H9 (cell line): ENCODE measurements at regions not wholly inside any gene's neighbourhood (a gene's known extent, or its start where the extent isn't known, plus 50 kb on each side); places are given as distances from the start of the nearest gene placed in this dataset.

ENCODE experiments used
- DNase-seq: peaks from one replicate; pipeline ENCODE4 v3.0.0-alpha.2; 2017
- H2AFZ ChIP-seq: one replicate; pipeline ENCODE4 v1.6.1; 2013; ENCODE audit warnings: mild to moderate bottlenecking, low read length, control low read depth, moderate library complexity
- H2AK5ac ChIP-seq: 2 replicates; pipeline ENCODE4 v1.6.1; 2013; ENCODE audit warnings: low read length, control low read depth, mixed read lengths; ENCODE audit not compliant: insufficient read length
- H2BK120ac ChIP-seq: one replicate; pipeline ENCODE4 v1.6.1; 2013; ENCODE audit warnings: low read depth, mild to moderate bottlenecking, low read length, control low read depth, inconsistent platforms; ENCODE audit not compliant: poor library complexity, severe bottlenecking
- H2BK12ac ChIP-seq: 2 replicates; pipeline ENCODE4 v1.6.1; 2013; ENCODE audit warnings: low read length, control low read depth, mixed read lengths, low read depth; ENCODE audit not compliant: insufficient read length
- H2BK15ac ChIP-seq: 2 replicates; pipeline ENCODE4 v1.6.1; 2013; ENCODE audit warnings: low read depth, low read length, control low read depth
- H2BK20ac ChIP-seq: one replicate; pipeline ENCODE4 v1.6.1; 2013; ENCODE audit warnings: low read depth, mild to moderate bottlenecking, low read length, control low read depth, inconsistent platforms; ENCODE audit not compliant: poor library complexity, severe bottlenecking
- H2BK5ac ChIP-seq: 2 replicates; pipeline ENCODE4 v1.6.1; 2013; ENCODE audit warnings: low read length, control low read depth, mixed read lengths; ENCODE audit not compliant: insufficient read length
- H3K14ac ChIP-seq: 2 replicates; pipeline ENCODE4 v1.6.1; 2013; ENCODE audit warnings: low read length, control low read depth; ENCODE audit not compliant: insufficient read depth
- H3K18ac ChIP-seq: 2 replicates; pipeline ENCODE4 v1.6.1; 2013; ENCODE audit warnings: low read depth, mild to moderate bottlenecking, mixed read lengths, low read length, control low read depth; ENCODE audit not compliant: insufficient read length
- H3K23ac ChIP-seq: 2 replicates; pipeline ENCODE4 v1.6.1; 2013; ENCODE audit warnings: low read length, control low read depth, mixed read lengths, low read depth; ENCODE audit not compliant: insufficient read length
- H3K23me2 ChIP-seq: 2 replicates; pipeline ENCODE4 v1.6.1; 2013; ENCODE audit warnings: low read depth, mild to moderate bottlenecking, mixed read lengths, low read length, control low read depth; ENCODE audit not compliant: insufficient read length, poor library complexity, severe bottlenecking
- H3K27ac ChIP-seq: 2 replicates; pipeline ENCODE4 v1.5.1; 2013; ENCODE audit warnings: low read length, control low read depth, mixed read lengths, low read depth; ENCODE audit not compliant: insufficient read length
- H3K27me3 ChIP-seq: 2 replicates; pipeline ENCODE4 v1.6.1; 2013; ENCODE audit warnings: low read length, control low read depth, inconsistent platforms; ENCODE audit not compliant: insufficient read depth
- H3K4ac ChIP-seq: 2 replicates; pipeline ENCODE4 v1.6.1; 2013; ENCODE audit warnings: low read depth, mild to moderate bottlenecking, control low read depth, inconsistent platforms, low read length, moderate library complexity
- H3K4me1 ChIP-seq: 2 replicates; pipeline ENCODE4 v1.6.1; 2013; ENCODE audit warnings: low read length, control low read depth, inconsistent platforms; ENCODE audit not compliant: insufficient read depth
- H3K4me2 ChIP-seq: 2 replicates; pipeline ENCODE4 v1.6.1; 2013; ENCODE audit warnings: low read length, control low read depth, mixed read lengths; ENCODE audit not compliant: insufficient read length, insufficient read depth
- H3K56ac ChIP-seq: 2 replicates; pipeline ENCODE4 v1.6.1; 2013; ENCODE audit warnings: low read depth, mild to moderate bottlenecking, mixed read lengths, low read length, control low read depth; ENCODE audit not compliant: insufficient read length
- H3K79me1 ChIP-seq: 2 replicates; pipeline ENCODE4 v1.6.1; 2013; ENCODE audit warnings: low read depth, mild to moderate bottlenecking, moderate library complexity, low read length, control low read depth, inconsistent platforms; ENCODE audit not compliant: insufficient read depth, poor library complexity, severe bottlenecking
- H3K79me2 ChIP-seq: 2 replicates; pipeline ENCODE4 v1.6.1; 2013; ENCODE audit warnings: low read length, control low read depth, inconsistent platforms; ENCODE audit not compliant: insufficient read depth
- H3K9ac ChIP-seq: 2 replicates; pipeline ENCODE4 v1.6.1; 2013; ENCODE audit warnings: low read length, control low read depth, mixed read lengths; ENCODE audit not compliant: insufficient read length; ENCODE audit errors: extremely low read depth
- H3K9me3 ChIP-seq: one replicate; pipeline ENCODE4 v1.6.1; 2013; ENCODE audit warnings: low read depth, low read length, inconsistent platforms; ENCODE audit not compliant: control insufficient read depth
- H3T11ph ChIP-seq: one replicate; pipeline ENCODE4 v1.6.1; 2013; ENCODE audit warnings: mild to moderate bottlenecking, low read length, control low read depth, inconsistent platforms
- H4K20me1 ChIP-seq: one replicate; pipeline ENCODE4 v1.6.1; 2013; ENCODE audit not compliant: control insufficient read depth, insufficient read length, insufficient read depth
- H4K5ac ChIP-seq: 2 replicates; pipeline ENCODE4 v1.6.1; 2013; ENCODE audit warnings: low read depth, mild to moderate bottlenecking, mixed read lengths, low read length, control low read depth; ENCODE audit not compliant: insufficient read length
- H4K8ac ChIP-seq: replicated peaks from 2 replicates; pipeline ENCODE4 v1.6.1; 2013; ENCODE audit warnings: low read length, control low read depth, mixed read lengths, low read depth; ENCODE audit not compliant: insufficient read length
- H4K91ac ChIP-seq: 2 replicates; pipeline ENCODE4 v1.6.1; 2013; ENCODE audit warnings: low read depth, mild to moderate bottlenecking, moderate library complexity, mixed read lengths, low read length, control low read depth; ENCODE audit not compliant: insufficient read length
- H3K27ac Mint-ChIP-seq, 3 experiments: 2 replicates in 2 of 3; 3 replicates in 1 of 3; pipeline ENCODE4 v1.8.0; 2020 to 2021; ENCODE audit warnings: mixed read lengths in 3 of 3, mild to moderate bottlenecking in 1 of 3, moderate library complexity in 1 of 3
- H3K27me3 Mint-ChIP-seq: 2 replicates; pipeline ENCODE4 v1.8.0; 2021; ENCODE audit warnings: low read depth, mild to moderate bottlenecking, moderate library complexity, mixed read lengths
- H3K36me3 Mint-ChIP-seq, 3 experiments: 2 replicates in 2 of 3; 3 replicates in 1 of 3; pipeline ENCODE4 v1.8.0; 2020 to 2021; ENCODE audit warnings: low read depth in 3 of 3, mixed read lengths in 3 of 3; ENCODE audit not compliant: insufficient read depth in 1 of 3
- H3K4me1 Mint-ChIP-seq, 2 experiments: 2 replicates each; pipeline ENCODE4 v1.8.0; 2020; ENCODE audit warnings: mixed read lengths in 2 of 2
- H3K4me3 Mint-ChIP-seq, 2 experiments: 2 replicates in 1 of 2; 3 replicates in 1 of 2; pipeline ENCODE4 v1.8.0; 2020 to 2021; ENCODE audit warnings: mild to moderate bottlenecking in 2 of 2, mixed read lengths in 2 of 2, moderate library complexity in 1 of 2
- H3K9me3 Mint-ChIP-seq, 2 experiments: 2 replicates in 1 of 2; 3 replicates in 1 of 2; pipeline ENCODE4 v1.8.0; 2020; ENCODE audit warnings: mild to moderate bottlenecking in 2 of 2, mixed read lengths in 2 of 2, moderate library complexity in 1 of 2
- CTCF ChIP-seq: fragments of 200-600 bp; sonication (generic); conservative IDR thresholded peaks from 3 replicates; pipeline ENCODE4 v1.8.0; 2021; ENCODE audit warnings: antibody characterized with exemption, mild to moderate bottlenecking

GRCh38 chr3:76586471-76586870 is 453.4 kb upstream of the ROBO2 start:
- no peak overlapping the region for H2BK20ac ChIP-seq
- Mint-ChIP-seq H3K36me3 (peaks cover 0 to 2% (median 0%) of the 10 kb centered on the region in 3 experiments; a peak in 2 of 7 replicates), H3K9me3 (peaks cover 3 to 4% of the 10 kb centered on the region in 2 experiments; a peak in 2 of 5 replicates), H3K27me3 (no peaks in the 10 kb centered on the region), H3K4me1 (no peaks in the 10 kb centered on the region), H3K4me3 (no peak overlapping the region), H3K27ac (no peak overlapping the region)
- H2AK5ac ChIP-seq: no peak overlapping the region
- no peak overlapping the region for H2BK15ac ChIP-seq
- no peaks in the 10 kb centered on the region for H3K23me2 ChIP-seq
- no peak overlapping the region for H3K56ac ChIP-seq
- H3K9me3 ChIP-seq: no peaks in the 10 kb centered on the region
- no peak overlapping the region for H3K9ac ChIP-seq
- H4K8ac ChIP-seq: no peak overlapping the region
- H2BK5ac ChIP-seq: no peak overlapping the region
- H3T11ph ChIP-seq: no peak overlapping the region
- H2BK120ac ChIP-seq: no peak overlapping the region
- no peak overlapping the region for H4K91ac ChIP-seq
- H3K79me1 ChIP-seq: no peaks in the 10 kb centered on the region
- H3K14ac ChIP-seq: no peak overlapping the region
- no peak overlapping the region for H3K18ac ChIP-seq
- no peaks in the 10 kb centered on the region for H3K4me1 ChIP-seq
- H3K79me2 ChIP-seq: no peaks in the 10 kb centered on the region
- H3K4ac ChIP-seq: no peak overlapping the region
- no peak overlapping the region for H2AFZ ChIP-seq
- H3K23ac ChIP-seq: no peak overlapping the region
- H3K4me2 ChIP-seq: no peak overlapping the region
- TF ChIP-seq CTCF: no peak
- H2BK12ac ChIP-seq: no peak overlapping the region
- H4K20me1 ChIP-seq: no peaks in the 10 kb centered on the region
- DNase-seq: no peak
- no peaks in the 10 kb centered on the region for H3K27me3 ChIP-seq
- H4K5ac ChIP-seq: no peak overlapping the region
- no peak overlapping the region for H3K27ac ChIP-seq
